ENCODE measurements at regions not wholly inside any gene's neighbourhood (a gene's known extent, or its start where the extent isn't known, plus 50 kb on each side); places are given as distances from the start of the nearest gene placed in this dataset.

GRCh38 chr4:30380404-30380998 is 339.7 kb upstream of the PCDH7 start:
- TF ChIP-seq GATA2 (IDR thresholded peaks at IDR 0.05; ENCODE audit: insufficient read depth, insufficient read length, low read depth, low read length) (no peak), FOS (IDR thresholded peaks at IDR 0.05; ENCODE audit: borderline replicate concordance, insufficient read depth, low read length) (no peak), EZH2 (IDR thresholded peaks at IDR 0.05; ENCODE audit: borderline replicate concordance, low read depth, low read length, severe bottlenecking) (no peak), POLR2A (IDR thresholded peaks at IDR 0.05; ENCODE audit: low read depth, low read length) (no peak), CTCF (IDR thresholded peaks at IDR 0.05; ENCODE audit: extremely low read depth in 1 of 2, insufficient read depth in 1 of 2, low read depth in 1 of 2, low read length in 2 of 2) (peak; percentile 90 to 93), JUN (IDR thresholded peaks at IDR 0.05; ENCODE audit: borderline replicate concordance, insufficient read depth, insufficient read length, low read depth) (no peak), MAX (IDR thresholded peaks at IDR 0.05; ENCODE audit: insufficient read depth, insufficient read length) (no peak)

Data from endothelial cell of umbilical vein (primary cell).